Uterus (tissue), 2 donors: ENCODE measurements at regions not wholly inside any gene's neighbourhood (a gene's known extent, or its start where the extent isn't known, plus 50 kb on each side); places are given as distances from the start of the nearest gene placed in this dataset.

Source experiments
- CTCF ChIP-seq, 4 experiments: fragments of 200-600 bp in 2 of 4; fragments of 450-650 bp in 2 of 4; sonication (generic) in 2 of 4; IDR thresholded peaks; one replicate each; pipeline ENCODE4 v1.5.1; 2016 to 2019; ENCODE audit warnings: antibody characterized with exemption in 4 of 4, mild to moderate bottlenecking in 2 of 4, moderate library complexity in 1 of 4
- POLR2A ChIP-seq, 2 donors: fragments of 450-650 bp; IDR thresholded peaks; one replicate each; pipeline ENCODE4 v1.6.1; 2016; ENCODE audit warnings: antibody characterized with exemption in 2 of 2, mild to moderate bottlenecking in 1 of 2, moderate library complexity in 1 of 2

GRCh38 chr20:57034001-57034400 lies 232.4 kb downstream of the BMP7 start:
- TF ChIP-seq CTCF (IDR thresholded peaks at IDR 0.05) (no peak), POLR2A (IDR thresholded peaks at IDR 0.05) (no peak)
